NCI-H82 treated with DMSO at 0.1 percent for 48 hours (cell line): ENCODE measurements at regions not wholly inside any gene's neighbourhood (a gene's known extent, or its start where the extent isn't known, plus 50 kb on each side); places are given as distances from the start of the nearest gene placed in this dataset.

Source experiments
- DNase-seq: peaks from one replicate; lab custom pipeline; 2025; ENCODE audit not compliant: unreplicated experiment; lab: John Stamatoyannopoulos, UW

DNA sequence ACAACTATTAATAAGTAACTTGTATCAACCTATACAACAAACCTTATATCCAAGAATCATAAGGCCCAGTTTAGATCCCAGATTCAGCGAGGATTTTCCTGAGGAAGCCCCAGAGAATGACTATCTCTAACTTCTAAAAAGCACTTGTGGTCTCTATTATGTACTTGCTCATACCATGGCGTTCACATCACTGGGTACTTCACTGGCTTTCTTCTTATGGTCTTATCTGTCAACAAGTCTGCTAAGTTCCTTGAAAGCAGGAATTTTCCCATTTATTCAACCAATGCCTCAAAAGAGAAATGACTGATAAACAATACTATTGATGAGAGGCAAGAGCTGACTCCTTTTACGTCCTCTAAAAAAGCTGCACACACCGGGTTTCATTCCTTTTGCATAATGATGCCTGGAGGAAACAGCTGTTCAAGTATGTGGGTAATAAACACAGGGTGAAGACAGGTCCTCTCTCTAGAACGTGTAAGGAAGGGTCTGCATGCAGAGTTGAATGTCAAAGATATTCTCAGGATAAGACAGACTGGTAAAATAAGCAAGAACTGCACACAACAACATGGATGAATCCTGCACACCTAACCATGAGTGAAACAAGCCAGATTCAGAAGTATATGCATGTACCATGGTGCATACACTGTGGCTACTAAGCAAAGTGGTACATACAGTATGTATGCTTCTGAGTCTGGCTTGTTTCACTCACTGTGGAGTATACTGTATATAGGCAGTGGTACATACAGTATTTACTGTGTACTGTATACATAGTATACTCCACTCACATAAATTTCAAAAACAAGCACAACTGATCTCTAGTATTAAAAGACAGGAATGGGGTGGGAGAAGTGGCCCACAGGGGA is 408.7 kb downstream of the SHQ1 start:
- DNase-seq, result no peak

DNA sequence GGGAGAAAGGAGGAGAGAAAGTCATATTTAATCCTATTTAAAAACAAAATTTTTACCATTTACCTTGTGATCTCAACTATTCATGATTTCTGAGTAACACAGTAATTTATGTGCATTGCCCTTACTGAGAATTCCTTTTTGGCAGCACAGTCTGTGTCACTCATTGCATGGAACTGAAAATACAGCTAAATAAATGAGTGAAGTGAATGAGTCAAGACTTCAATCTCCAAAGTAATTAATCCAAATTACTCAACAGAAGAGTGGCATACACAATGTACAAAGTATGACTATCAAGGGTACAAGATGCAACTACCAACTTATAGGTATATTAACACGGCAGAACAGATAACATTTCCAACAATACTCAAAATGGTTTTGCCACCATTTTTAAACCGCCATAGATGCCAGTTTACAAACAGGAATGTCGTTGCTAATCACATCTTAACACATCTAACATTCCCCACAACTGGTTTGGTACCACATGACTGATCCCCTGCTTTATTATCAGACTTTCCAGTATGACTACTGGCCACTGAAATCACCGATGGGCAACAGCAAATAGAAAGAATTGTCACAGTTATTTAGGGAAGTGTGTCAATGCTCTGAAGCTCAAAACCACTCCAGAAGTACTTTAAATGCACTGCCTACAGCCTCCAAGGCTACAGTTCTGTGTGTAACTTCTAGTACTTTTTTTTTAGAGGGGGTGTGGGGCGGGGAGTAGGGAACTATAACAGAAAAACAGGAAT is 410.4 kb downstream of the SHQ1 start:
- no peak for DNase-seq

DNA sequence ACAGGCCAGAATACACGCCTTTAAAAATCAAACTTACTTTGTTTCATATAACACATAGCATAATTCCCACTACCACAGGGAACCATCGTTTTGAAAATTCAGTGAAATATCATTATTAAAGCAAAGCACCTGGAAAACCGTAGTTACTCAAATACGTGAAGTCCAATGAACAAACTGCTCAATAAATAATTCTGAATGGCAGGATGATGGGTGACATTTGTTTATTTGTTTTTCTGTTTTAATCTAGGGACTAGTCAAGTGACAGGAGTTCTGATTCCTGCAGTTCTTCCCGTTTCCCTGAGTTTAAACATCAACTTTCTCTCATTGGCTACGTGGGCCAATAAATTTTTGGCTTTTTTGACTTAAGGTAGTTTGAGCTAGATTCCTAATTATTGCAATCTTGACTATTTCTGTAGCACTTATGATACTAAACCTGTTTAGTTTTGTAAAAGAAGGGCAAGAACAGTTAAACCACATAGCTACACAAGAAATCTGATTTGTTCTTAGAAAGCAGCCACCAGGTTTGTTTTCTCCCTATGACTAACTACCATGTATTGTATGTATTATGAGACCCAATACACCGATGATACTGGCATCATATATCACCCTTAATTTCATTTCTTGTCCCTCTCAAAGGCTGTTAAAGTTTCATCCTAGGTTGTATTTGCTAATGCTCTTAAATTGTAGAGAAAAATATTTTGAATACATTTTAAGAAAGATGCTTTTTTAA is 411.2 kb downstream of the SHQ1 start:
- no peak for DNase-seq

DNA sequence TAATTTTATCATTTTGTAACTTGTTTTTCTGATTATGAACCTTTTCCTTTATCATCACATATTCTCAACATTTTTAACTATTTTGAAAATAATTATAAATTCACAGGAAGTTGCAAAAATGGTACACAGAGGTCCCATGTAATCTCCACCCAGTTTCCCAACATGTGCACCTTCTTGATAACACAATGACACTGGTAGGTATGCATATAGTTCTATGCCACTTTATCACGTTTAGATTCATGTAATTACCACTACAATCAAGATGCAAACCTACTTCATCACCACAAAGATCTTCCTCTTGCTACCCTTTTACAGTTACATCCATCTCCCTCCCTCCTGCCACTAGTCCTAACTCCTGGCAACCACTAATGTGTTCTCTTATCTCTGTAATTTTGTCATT is 413.9 kb downstream of the SHQ1 start:
- no peak for DNase-seq

DNA sequence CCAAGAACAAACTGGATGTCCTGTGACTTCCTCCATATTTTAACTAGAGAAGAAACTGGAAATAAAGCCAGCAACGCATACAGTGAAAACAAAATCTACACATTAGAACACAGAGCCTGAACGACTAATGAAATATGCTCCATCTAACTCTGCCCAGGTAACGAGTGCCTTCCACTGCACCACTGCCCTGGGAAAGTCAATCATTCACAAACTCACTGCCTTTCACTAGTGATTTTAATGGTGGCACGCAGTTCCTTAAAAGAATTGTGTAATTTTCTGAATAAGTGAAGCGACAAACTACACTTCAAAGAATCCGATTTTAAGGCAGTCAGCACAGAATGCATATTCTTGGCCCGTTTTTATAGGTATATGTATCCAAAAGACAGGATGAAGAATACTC is 416.0 kb downstream of the SHQ1 start:
- DNase-seq, result no peak

DNA sequence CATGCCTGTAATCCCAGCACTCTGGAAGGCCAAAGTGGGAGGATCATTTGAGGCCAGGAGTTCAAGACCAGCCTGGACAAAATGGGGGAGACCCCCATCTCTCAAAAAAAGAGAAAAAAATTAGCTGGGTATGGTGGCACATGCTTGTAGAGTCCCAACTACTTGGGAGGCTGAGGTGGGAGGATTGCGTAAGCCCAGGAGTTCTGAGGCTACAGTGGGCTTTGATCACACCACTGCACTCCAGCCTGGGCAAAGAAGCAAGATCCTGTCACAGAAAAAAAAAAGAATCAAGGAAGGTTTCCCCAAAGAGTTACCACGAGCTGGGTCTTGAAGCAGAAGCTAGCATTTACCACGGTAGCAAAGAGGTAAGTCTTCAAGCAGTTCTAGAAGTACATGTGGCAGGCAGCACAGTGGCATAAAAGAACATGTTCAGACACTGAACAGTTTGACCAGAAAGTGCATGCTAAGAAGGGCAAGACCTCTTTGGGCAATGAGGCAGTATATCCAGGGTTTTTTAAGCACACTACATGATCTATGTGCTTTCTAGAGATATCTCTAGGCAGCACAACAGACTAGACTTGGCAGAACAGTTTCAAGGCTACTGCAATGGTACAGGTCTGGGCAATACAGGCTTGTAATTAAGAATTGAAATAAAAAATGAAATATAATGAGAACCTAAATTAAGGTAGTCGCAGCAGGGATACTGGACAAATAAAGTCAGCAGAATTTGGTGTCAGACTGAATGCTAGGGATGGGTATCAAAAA is 418.5 kb downstream of the SHQ1 start:
- DNase-seq, result no peak

DNA sequence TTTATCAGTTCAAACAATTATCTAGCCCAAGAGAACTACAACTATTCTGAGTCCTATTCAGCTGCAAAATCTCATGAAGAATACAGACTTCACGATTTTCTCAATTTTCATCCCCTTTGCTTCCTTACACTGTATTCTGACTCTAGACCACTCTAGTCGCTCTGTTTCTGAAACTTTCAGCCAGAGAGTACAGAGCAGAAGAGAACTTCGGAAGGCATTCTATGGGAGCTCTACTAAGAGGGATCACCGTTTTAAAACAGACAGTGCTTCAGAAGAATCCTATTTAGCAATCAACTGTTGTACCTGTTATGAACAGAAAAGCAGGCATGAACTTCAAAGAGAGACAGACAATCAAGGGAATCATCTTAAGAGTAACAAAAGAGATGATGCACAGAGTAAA is 419.4 kb downstream of the SHQ1 start:
- no peak for DNase-seq

DNA sequence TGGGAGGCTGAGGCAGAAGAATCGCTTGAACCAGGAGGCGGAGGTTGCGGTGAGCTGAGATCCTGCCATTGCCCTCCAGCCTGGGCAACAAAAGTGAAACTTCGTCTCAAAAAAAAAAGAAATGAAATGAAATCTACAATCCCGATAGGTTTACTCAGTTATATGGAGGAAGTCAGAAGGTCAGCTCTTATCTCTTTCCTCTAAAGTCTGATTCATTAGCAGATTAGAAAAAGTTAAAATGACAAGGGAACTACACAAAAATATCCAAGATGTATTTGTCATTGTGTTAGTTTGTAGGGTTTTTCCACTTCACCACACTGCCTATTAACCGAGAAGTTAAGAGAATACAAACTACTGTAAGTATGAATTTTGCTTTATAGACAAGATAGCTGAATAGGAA is 420.6 kb downstream of the SHQ1 start:
- DNase-seq, result no peak

DNA sequence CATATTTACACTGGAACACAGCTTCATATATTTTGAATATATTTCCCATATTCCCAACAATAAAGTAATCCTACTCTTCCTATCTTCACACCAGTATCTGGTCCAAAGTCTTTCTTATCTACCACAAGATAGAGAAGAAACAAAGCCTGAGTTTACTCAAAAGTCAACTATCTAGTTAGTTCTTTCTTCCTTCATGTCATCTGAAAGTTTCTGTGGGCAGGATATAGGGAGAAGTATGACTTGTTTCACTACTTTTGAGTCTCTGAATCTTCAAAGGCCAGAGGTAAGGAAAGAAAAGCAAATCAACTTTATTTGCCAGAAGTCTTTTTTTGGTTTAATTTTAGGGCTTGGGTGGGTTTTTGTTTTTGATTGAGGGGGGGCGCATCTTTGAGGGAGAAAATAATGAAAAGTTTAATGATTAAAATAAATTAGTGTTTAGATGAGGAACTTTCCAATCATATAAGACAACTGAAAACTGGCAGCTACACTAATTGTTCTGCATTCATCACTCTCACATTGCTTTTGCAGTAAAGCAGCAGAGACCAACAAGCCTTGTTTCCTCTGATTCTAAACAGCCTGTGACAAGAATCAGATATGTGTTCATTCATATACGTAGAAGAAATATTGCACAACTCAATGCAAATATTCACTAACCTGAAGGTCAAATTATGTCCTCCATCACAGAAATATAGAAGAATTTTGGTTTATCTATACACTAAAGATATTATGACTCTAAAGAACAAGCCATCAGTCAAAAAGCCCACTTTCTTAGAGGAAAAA is 421.4 kb downstream of the SHQ1 start:
- DNase-seq, result no peak

DNA sequence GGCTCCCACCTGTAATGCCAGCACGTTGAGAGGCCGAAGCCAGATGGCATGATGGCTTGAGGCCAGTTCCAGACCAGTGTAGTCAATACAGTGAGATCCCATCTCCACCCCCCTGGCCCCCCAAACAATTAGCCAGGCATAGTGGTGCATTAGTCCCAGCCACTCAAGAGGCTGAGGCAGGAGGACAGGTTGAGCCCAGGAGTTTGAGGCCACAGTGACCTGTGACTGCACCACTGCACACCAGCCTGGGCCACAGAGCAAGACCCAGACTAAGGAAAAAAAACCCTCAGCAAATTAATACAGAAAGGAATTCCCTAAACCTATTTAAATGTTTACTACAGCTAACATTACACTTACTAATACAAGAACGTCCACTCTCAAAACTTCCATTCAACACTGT is 424.6 kb downstream of the SHQ1 start:
- no peak for DNase-seq

DNA sequence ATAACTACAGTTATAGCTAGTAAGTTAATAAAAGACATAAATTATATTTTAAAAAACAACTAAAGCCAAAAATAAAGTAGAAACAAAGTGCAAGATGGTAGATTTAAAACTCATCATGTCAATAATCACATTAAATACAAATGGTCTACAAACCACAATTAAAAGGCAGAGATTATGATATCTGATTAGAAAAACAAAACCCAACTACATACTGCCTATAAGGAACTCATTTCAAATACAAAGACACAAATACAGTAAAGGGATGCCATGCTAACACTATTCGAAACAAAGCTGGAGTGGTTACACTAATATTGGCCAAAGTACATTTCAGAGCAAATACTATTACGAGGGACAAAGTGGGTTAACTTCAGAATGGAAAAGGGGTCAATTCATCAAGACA is 426.5 kb downstream of the SHQ1 start:
- DNase-seq, result no peak

DNA sequence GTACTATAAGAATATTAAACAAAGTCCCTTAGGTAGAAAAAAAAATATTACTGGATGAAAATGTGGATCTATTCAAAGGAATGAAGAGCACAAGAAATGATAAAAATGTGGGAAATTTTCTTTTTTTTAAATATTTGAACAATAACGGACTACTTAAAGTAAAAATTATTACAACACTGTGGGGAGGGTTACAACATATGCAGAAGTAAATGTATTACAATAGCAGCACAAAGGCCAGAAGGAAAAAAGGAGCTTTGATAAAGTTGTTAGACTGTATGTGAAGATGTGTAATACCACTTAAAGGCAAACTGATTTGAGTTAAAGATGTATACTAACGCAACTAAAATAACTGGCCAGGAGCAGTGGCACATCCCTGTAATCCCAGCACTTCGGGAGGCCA is 427.1 kb downstream of the SHQ1 start:
- DNase-seq, result no peak

DNA sequence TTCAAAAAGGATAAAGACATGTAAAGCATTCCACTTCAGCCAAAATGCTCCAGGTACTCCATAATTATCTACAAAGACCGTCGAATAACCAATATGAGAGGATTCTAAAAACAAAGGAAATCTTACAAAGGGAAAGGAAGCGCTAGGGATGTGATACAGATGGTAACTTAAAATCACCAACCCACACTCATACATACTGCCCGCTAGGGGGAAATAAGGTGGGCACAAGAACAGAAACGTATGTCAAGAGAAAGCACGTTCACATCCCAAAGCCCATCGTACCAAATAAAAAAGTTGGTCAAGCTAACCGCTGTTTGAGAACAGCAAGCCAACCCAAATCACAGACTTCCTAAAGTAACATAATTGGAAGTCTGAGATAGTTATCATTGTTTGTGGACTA is 429.4 kb downstream of the SHQ1 start:
- no peak for DNase-seq

DNA sequence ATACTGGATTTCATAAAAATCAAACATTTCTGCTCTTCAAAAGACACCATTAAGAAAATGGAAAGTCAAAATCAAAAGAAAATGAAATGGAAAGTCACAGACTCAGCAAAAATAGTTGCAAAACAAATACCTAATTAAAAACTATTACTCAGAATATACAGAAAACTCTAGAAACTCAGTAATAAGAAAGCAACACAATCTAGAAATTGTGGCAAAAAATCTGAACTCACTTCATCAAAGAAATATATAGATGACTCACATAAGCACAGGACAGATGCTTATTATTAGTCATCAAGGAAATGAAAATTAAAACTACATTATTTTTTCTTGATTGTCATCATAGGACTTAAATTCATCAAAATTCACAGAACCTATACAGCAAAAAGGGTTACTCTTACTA is 430.0 kb downstream of the SHQ1 start:
- no peak for DNase-seq

DNA sequence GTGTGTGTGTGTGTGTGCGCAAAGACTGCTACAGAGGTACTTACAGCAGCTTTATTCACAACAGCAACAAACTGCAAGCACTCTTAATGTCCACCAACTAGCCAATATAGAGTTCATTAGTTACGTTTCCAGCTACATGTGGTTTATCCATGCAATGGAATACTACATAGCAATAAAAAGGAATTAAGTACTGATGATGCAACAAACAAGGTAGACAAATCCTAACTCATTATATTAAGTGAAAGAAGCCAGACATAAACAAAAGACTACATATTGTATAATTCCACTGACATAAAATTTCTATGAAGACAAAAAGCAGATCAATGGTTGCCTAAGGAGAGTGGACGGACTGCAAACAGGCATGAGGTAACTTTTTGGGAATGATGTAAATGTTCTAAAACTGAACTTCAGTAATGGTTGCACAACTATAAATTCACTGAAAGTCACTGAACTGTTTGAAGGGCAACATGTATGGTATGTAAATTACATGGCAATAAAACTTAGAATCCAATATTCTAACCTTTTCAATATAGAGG is 433.7 kb downstream of the SHQ1 start:
- no peak for DNase-seq

DNA sequence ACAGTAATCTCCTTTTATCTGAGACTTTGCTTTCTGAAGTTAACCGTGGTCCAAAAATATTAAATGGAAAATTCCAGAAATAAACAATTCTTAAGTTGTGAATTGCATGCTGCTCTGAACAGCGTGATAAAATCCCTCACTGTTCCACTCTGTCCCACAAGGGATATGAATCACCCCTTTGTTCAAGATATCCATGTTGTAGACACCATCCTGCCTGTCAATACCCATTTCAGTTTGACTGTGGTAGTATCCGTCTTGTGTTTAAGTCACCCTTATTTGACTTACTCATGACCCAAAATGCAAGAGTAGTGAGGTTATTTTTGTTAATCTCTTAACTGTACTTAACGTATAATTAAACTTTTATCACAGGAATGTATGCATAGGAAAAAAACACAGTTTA is 435.0 kb downstream of the SHQ1 start:
- no peak for DNase-seq

DNA sequence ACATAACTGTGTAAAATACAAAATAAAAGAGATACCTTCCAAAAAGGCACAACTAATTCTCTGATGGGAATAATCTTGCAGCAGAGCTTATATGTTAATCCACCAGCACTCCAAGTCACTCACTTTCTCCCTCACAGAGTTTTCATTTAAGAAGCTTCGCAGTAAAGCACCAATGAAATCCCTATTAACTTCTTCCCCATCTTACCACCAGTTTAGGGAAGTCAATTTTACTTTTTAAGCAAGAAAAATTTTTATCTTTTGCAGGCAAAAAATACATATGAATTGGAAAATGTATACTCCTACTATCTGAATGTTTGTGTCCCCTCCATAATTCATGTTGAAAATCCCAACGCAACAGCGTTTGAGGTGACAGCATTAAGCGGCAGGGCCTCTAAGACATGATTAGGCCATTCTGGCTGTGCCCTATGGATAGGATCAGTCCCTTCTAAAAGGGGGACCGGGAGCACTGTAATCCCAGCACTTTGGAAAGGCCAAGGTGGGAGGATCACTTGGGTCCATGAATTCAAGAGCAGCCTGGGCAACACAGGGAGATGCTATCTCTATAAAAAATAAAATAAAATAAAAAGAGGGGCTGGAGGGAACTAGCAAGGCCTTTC is 435.8 kb downstream of the SHQ1 start:
- no peak for DNase-seq

DNA sequence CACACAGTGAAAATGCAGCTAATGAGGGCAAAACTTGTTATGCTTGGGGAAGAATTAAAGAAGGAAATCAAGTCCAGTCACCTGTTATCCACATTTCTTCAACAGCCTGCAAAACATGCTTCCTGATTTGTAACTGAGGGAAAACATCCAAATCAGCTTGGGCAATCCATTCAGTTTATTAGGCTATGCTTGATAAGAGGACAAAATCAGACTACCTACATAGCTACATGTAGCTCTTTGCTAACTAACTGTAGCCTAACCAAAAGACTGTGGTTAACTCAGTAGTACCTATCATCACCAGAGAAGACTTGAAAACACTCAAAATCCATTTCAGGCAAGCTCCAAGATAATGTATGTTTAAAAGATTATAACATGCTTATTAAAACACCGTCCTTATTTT is 436.4 kb downstream of the SHQ1 start:
- no peak for DNase-seq

DNA sequence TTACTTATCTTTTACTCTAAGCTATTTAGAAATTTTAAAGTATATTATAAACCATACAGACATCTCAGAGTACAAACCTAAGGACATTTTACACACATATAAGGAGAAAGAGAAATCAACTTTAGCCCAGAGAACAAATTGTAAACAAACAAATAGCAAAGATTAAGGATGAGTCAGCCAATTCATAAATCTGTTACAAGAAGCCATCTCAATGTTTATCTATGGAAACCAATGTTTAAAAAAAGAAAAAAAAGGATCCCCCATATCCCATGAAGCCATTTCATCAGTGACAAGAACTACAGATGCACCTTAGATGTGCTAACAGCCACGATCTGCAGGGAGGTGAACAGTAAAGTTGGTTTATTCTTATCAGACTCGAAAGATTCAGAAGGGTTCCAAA is 437.1 kb downstream of the SHQ1 start:
- DNase-seq, result no peak
